ENCODE measurements at regions not wholly inside any gene's neighbourhood (a gene's known extent, or its start where the extent isn't known, plus 50 kb on each side); places are given as distances from the start of the nearest gene placed in this dataset.

- TF ChIP-seq RAD21 (IDR thresholded peaks at IDR 0.05; ENCODE audit: low read depth) (0 out of 2 replicates have a peak, but pooled peaks have one; percentile 13), USF1 (IDR thresholded peaks at IDR 0.05) (no peak), EGR1 (IDR thresholded peaks at IDR 0.05) (no peak), NFIC (IDR thresholded peaks at IDR 0.05) (no peak), REST (IDR thresholded peaks at IDR 0.05; ENCODE audit: low read depth) (no peak), TEAD4 (IDR thresholded peaks at IDR 0.05) (no peak), FOXM1 (IDR thresholded peaks at IDR 0.05; ENCODE audit: borderline replicate concordance, low read depth) (no peak), MAX (IDR thresholded peaks at IDR 0.05) (no peak), TAF1 (IDR thresholded peaks at IDR 0.05; ENCODE audit: low read depth) (no peak), EP300 (IDR thresholded peaks at IDR 0.05; ENCODE audit: borderline replicate concordance) (no peak), YY1 (IDR thresholded peaks at IDR 0.05; ENCODE audit: low read depth) (no peak), ZBTB7A (IDR thresholded peaks at IDR 0.05; ENCODE audit: low read depth) (no peak), TCF12 (IDR thresholded peaks at IDR 0.05; ENCODE audit: low read depth) (no peak), CREB1 (IDR thresholded peaks at IDR 0.05; ENCODE audit: low read depth) (no peak)
Observed at GRCh38 chr6:118735320-118735719, 83.9 kb upstream of the CEP85L start.

Measured in Ishikawa (cell line).